Tibial nerve (tissue), 3 donors: ENCODE measurements at regions not wholly inside any gene's neighbourhood (a gene's known extent, or its start where the extent isn't known, plus 50 kb on each side); places are given as distances from the start of the nearest gene placed in this dataset.

Source experiments
- POLR2A ChIP-seq, 2 donors: fragments of 450-650 bp; IDR thresholded peaks; one replicate each; pipeline ENCODE4 v1.6.1; 2017; ENCODE audit warnings: antibody characterized with exemption in 2 of 2, mild to moderate bottlenecking in 2 of 2, moderate library complexity in 2 of 2
- TF ChIP-seq, protein P1 (sequence below), 5 experiments: fragments of 200-600 bp in 3 of 5; fragments of 450-650 bp in 2 of 5; sonication (generic) in 3 of 5; IDR thresholded peaks; one replicate each; pipeline ENCODE4 v1.5.1; 2016 to 2019; ENCODE audit warnings: antibody characterized with exemption in 5 of 5, mild to moderate bottlenecking in 3 of 5, moderate library complexity in 2 of 5

DNA sequence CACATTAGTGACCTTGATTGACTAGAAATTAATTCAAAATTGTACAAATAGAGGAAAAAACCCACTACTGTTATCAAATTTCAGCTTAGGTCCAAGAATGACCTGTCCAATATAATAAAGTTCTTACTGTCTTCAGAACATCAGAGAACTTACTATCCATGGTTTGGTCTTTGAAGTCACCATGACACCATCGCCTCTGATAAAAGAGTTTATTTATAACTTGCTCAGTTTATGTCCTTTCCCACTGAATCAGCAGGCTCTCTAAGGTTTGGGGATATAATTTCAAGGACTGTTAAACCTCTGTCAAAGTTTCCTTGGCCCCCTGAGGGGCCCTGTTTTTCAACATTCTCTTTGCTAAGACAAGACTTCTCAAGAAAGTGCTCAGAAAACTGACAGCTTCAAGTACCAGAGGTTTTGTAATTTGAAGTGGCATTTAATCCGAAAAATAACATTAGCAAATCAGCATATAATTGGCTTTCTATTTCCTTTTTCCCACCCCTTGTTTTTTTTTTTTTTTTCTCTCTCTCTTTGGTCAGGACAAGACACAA is 191.7 kb upstream of the FERD3L start:
- TF ChIP-seq, protein P1, sequence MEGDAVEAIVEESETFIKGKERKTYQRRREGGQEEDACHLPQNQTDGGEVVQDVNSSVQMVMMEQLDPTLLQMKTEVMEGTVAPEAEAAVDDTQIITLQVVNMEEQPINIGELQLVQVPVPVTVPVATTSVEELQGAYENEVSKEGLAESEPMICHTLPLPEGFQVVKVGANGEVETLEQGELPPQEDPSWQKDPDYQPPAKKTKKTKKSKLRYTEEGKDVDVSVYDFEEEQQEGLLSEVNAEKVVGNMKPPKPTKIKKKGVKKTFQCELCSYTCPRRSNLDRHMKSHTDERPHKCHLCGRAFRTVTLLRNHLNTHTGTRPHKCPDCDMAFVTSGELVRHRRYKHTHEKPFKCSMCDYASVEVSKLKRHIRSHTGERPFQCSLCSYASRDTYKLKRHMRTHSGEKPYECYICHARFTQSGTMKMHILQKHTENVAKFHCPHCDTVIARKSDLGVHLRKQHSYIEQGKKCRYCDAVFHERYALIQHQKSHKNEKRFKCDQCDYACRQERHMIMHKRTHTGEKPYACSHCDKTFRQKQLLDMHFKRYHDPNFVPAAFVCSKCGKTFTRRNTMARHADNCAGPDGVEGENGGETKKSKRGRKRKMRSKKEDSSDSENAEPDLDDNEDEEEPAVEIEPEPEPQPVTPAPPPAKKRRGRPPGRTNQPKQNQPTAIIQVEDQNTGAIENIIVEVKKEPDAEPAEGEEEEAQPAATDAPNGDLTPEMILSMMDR (IDR thresholded peaks at IDR 0.05): no peak
- no peak for TF ChIP-seq POLR2A (IDR thresholded peaks at IDR 0.05)
